ENCODE measurements at regions not wholly inside any gene's neighbourhood (a gene's known extent, or its start where the extent isn't known, plus 50 kb on each side); places are given as distances from the start of the nearest gene placed in this dataset.

GRCh38 chr6:119627908-119628669 lies 278.5 kb upstream of the MAN1A1 start:
- TF ChIP-seq CREB1 (IDR thresholded peaks at IDR 0.05): no peak
- TF ChIP-seq EP300 (IDR thresholded peaks at IDR 0.05; ENCODE audit: borderline replicate concordance in 1 of 2, low read depth in 2 of 2, low read length in 2 of 2): no peak
- TF ChIP-seq RBBP5 (IDR thresholded peaks at IDR 0.05; ENCODE audit: borderline replicate concordance, low read depth, low read length): no peak
